Activated CD4-positive, alpha-beta memory T cell treated with anti-CD3 and anti-CD28 coated beads, Interleukin-2, amount 10 ng/mL, durations not matched to agents 7 days and 5 days (primary cell): ENCODE measurements at regions not wholly inside any gene's neighbourhood (a gene's known extent, or its start where the extent isn't known, plus 50 kb on each side); places are given as distances from the start of the nearest gene placed in this dataset.

ENCODE experiments used
- CTCF ChIA-PET: fragments of 350-600 bp; sonication (Branson Sonifier 250); formaldehyde crosslinking; loops from one replicate; lab custom pipeline; 2021; ENCODE audit warnings: antibody characterized with exemption, inconsistent platforms; lab: Charles Lee
- POLR2A ChIA-PET: fragments of 350-600 bp; sonication (Branson Sonifier 250); formaldehyde crosslinking; loops from one replicate; lab custom pipeline; 2021; ENCODE audit warnings: antibody characterized with exemption; lab: Charles Lee
- DNase-seq: peaks from one replicate; pipeline ENCODE4 v3.0.0-alpha.2; 2020
- H3K27ac Mint-ChIP-seq: one replicate; pipeline ENCODE4 v1.8.0; 2021; ENCODE audit warnings: mild to moderate bottlenecking, mixed read lengths
- H3K27me3 Mint-ChIP-seq: one replicate; pipeline ENCODE4 v1.8.0; 2021; ENCODE audit warnings: mixed read lengths
- H3K36me3 Mint-ChIP-seq: one replicate; pipeline ENCODE4 v1.8.0; 2021; ENCODE audit warnings: low read depth, mixed read lengths
- H3K4me1 Mint-ChIP-seq: one replicate; pipeline ENCODE4 v1.8.0; 2021; ENCODE audit warnings: mixed read lengths
- H3K4me3 Mint-ChIP-seq: one replicate; pipeline ENCODE4 v1.8.0; 2021; ENCODE audit warnings: mild to moderate bottlenecking, mixed read lengths
- H3K9me3 Mint-ChIP-seq: one replicate; pipeline ENCODE4 v1.8.0; 2021; ENCODE audit warnings: mixed read lengths

GRCh38 chr17:72416905-72417304, 296.1 kb downstream of the SOX9 start:
- ChIA-PET POLR2A (no interaction called here), CTCF (no interaction called here)
- H3K27ac Mint-ChIP-seq, result no peak overlapping the region
- no peaks in the 10 kb centered on the region for H3K27me3 Mint-ChIP-seq
- DNase-seq, result no peak
- peaks cover 7% of the 10 kb centered on the region for H3K36me3 Mint-ChIP-seq
- H3K4me1 Mint-ChIP-seq, result peaks cover 15% of the 10 kb centered on the region
- H3K4me3 Mint-ChIP-seq, result no peak overlapping the region
- H3K9me3 Mint-ChIP-seq, result peaks cover 14% of the 10 kb centered on the region

- CTCF ChIA-PET, result no interaction called here
- H3K27me3 Mint-ChIP-seq, result no peaks in the 10 kb centered on the region
- POLR2A ChIA-PET, result no interaction called here
- H3K9me3 Mint-ChIP-seq, result peaks cover 14% of the 10 kb centered on the region
- DNase-seq, result no peak
- no peak overlapping the region for H3K4me3 Mint-ChIP-seq
- no peak overlapping the region for H3K27ac Mint-ChIP-seq
- H3K36me3 Mint-ChIP-seq, result peaks cover 7% of the 10 kb centered on the region
- peaks cover 21% of the 10 kb centered on the region for H3K4me1 Mint-ChIP-seq
These were observed 296.8 kb downstream of the SOX9 start for GRCh38 chr17:72417627-72418026.

DNA sequence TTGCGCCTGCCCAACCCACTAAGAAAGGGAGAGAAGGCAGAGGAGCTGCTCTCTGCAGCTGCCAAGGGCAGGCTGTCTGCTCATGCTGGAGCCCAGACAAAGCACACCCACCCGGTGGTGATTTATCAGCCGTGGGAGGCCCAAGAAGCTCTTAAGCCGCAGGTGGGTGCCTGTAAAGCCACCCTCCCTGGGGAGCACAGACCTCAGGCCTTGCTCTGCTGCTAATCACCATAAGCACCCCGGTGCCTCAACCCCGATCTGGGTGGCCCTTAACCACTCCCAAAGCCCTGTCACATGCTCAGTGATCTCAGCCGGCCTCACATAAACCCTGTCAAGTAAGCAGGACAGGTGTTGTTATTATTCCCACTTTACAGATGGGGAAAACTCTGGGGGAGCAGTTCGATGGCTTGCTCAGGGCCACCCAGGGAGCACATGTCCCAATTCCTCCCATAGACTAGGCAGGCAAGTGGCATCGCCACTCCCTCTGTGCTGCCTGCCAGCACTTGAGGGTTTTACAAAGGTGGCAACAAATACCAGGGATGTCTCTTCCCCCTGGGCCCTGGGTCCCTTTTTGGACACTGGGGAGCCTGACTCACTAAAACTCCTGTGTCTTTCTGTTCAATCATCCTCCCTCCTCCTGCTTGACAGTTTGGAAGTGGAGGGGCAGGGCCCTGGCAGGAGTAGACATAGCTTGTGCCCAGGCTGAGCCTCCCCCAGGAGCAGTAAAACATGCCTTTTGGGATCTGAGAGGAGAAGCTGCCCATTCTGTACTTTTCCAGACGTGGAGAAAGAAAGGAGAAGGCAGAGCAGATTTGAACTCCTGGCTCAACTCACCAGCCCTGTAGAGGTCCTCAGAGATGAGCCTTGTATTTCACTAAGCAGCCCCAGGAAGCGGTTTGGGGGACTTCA, 299.3 kb downstream of the SOX9 start:
- Mint-ChIP-seq H3K4me3 (no peak overlapping the region), H3K36me3 (peaks cover 7% of the 10 kb centered on the region), H3K27ac (no peak overlapping the region), H3K27me3 (no peaks in the 10 kb centered on the region), H3K4me1 (peaks cover 29% of the 10 kb centered on the region), H3K9me3 (peaks cover 14% of the 10 kb centered on the region)
- DNase-seq, result no peak
- CTCF ChIA-PET, result no interaction called here
- POLR2A ChIA-PET, result no interaction called here

DNA sequence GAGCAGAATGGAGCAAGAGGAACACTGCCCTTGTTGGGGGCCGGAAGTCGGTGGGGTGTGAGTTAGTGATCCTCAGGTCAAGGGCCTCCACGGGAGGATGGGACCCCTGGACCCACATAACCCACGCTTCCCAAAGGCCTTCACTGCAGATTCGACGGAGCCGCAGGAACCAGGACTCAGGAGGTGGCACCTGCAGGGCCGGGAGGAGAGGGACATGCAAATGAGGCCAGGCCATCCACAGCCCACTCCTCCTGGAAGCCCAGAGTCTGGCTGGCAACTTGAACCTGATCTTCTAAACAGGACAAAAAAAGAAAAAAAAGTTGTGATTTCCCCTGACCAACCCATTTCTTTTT, 299.9 kb downstream of the SOX9 start:
- H3K27ac Mint-ChIP-seq, result no peak overlapping the region
- DNase-seq, result no peak
- peaks cover 29% of the 10 kb centered on the region for H3K4me1 Mint-ChIP-seq
- peaks cover 7% of the 10 kb centered on the region for H3K36me3 Mint-ChIP-seq
- POLR2A ChIA-PET, result no interaction called here
- no peak overlapping the region for H3K4me3 Mint-ChIP-seq
- CTCF ChIA-PET, result no interaction called here
- no peaks in the 10 kb centered on the region for H3K27me3 Mint-ChIP-seq
- H3K9me3 Mint-ChIP-seq, result peaks cover 14% of the 10 kb centered on the region

DNA sequence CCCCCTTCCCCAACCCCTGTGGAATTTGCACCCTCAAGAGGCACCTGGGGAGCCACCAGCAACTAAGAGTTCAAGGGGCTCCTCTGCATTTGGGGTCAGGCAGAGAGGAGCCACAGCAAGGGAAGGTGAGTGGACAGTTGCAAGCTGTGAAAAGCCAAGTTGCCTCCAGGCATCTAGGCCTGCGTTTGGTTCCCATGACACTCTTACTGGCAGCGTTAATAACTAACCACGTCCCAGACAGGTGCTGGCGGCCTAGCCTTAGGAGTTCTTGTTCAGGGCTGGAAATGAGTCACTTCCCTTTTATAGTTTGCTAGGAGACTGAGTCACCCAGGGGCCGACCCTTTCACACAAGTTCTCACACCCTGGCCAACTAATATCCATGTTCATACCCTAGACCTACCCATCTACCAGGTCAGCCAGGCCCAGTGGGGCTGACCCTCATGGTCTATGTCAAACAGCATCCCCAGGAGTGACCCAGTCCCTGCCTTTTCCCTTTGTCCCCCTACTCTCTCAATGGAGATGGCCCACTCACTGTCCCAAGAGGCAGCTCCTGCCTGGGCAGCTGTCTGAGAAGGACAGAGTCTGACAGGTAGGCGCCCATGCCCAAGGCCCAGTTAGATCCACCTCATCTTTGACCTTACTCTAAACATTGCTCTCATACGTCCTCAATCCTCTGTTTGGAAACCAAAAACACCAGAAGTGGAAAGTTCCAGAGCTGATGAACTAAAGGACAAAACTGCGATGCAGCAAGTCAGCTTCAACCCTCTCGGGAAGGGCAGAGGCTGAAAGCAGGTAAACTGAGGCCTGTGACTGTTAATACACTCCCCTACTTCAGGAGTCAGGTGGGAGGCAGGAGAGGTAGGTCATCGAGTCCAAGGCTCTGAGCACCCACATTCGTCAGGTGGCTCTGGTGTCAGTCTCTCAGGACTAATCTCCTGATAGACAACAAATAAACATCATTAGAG, 300.6 kb downstream of the SOX9 start:
- peaks cover 29% of the 10 kb centered on the region for H3K4me1 Mint-ChIP-seq
- peaks cover 7% of the 10 kb centered on the region for H3K36me3 Mint-ChIP-seq
- peaks cover 14% of the 10 kb centered on the region for H3K9me3 Mint-ChIP-seq
- CTCF ChIA-PET, result no interaction called here
- H3K27me3 Mint-ChIP-seq, result no peaks in the 10 kb centered on the region
- H3K4me3 Mint-ChIP-seq, result no peak overlapping the region
- POLR2A ChIA-PET, result no interaction called here
- no peak overlapping the region for H3K27ac Mint-ChIP-seq
- peak; percentile 55 for DNase-seq

DNA sequence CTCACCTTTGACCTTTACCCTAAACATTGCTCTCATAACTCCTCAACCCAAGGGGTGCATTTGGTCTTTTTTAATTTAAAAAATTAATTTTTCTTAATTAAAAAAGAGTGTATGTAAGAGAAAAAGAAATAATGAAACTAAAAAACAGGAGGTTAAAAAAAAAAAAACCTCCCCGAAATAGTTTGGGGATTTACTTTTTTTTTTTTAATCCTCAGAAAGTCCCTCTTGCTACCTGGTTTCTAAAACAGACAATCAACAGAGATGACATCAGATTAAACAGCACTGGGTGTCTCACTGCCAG, 301.3 kb downstream of the SOX9 start:
- CTCF ChIA-PET, result no interaction called here
- H3K4me3 Mint-ChIP-seq, result no peak overlapping the region
- POLR2A ChIA-PET, result no interaction called here
- no peak overlapping the region for H3K27ac Mint-ChIP-seq
- no peaks in the 10 kb centered on the region for H3K27me3 Mint-ChIP-seq
- DNase-seq, result no peak
- H3K4me1 Mint-ChIP-seq, result peaks cover 29% of the 10 kb centered on the region
- H3K9me3 Mint-ChIP-seq, result peaks cover 10% of the 10 kb centered on the region
- peaks cover 7% of the 10 kb centered on the region for H3K36me3 Mint-ChIP-seq

- no peak overlapping the region for H3K27ac Mint-ChIP-seq
- peaks cover 29% of the 10 kb centered on the region for H3K4me1 Mint-ChIP-seq
- peaks cover 10% of the 10 kb centered on the region for H3K9me3 Mint-ChIP-seq
- DNase-seq, result peak; percentile 34
- CTCF ChIA-PET, result no interaction called here
- no peaks in the 10 kb centered on the region for H3K27me3 Mint-ChIP-seq
- POLR2A ChIA-PET, result no interaction called here
- peaks cover 7% of the 10 kb centered on the region for H3K36me3 Mint-ChIP-seq
- no peak overlapping the region for H3K4me3 Mint-ChIP-seq
These were observed 301.9 kb downstream of the SOX9 start for GRCh38 chr17:72422505-72423285.

DNA sequence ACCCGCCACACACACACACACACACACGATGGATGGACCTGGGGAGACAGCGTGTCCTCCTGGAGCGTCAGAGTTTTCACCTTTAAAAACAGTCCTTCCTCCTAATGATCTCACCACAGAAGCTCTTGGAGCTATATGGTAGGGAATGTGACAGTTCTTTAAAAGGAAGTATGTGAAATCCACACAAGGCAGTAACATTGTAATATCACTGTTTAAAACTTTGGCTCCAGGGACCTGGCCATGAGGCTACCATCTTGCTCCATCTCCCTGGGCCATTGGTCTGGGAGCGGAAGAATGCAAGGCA, 302.4 kb downstream of the SOX9 start:
- ChIA-PET POLR2A (no interaction called here), CTCF (no interaction called here)
- Mint-ChIP-seq H3K36me3 (peaks cover 5% of the 10 kb centered on the region), H3K27ac (no peak overlapping the region), H3K4me1 (peaks cover 29% of the 10 kb centered on the region), H3K27me3 (no peaks in the 10 kb centered on the region), H3K9me3 (peaks cover 7% of the 10 kb centered on the region), H3K4me3 (no peak overlapping the region)
- DNase-seq, result no peak

DNA sequence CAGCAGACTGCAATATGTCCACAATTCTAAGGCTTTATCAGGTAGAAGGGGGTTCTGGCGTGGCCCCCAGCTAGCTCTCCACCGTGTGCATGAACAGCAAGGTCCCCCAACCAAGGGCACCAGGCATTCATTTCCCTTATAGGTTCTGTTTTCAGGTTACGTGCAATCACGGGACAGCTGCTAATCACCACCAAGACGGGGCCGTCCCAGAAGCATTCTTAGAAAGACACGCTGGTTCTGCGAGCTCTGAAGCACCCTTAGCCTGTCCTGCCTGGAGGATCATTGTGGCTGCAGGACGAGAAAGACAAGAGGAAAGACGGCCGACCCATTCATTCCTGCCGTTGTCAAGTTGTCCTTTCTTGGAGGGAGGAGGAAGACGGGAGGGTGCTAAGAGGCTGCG, 302.9 kb downstream of the SOX9 start:
- peaks cover 3% of the 10 kb centered on the region for H3K36me3 Mint-ChIP-seq
- CTCF ChIA-PET, result no interaction called here
- peaks cover 4% of the 10 kb centered on the region for H3K9me3 Mint-ChIP-seq
- DNase-seq, result no peak
- no peaks in the 10 kb centered on the region for H3K27me3 Mint-ChIP-seq
- no peak overlapping the region for H3K27ac Mint-ChIP-seq
- H3K4me3 Mint-ChIP-seq, result no peak overlapping the region
- H3K4me1 Mint-ChIP-seq, result peaks cover 29% of the 10 kb centered on the region
- POLR2A ChIA-PET, result no interaction called here

DNA sequence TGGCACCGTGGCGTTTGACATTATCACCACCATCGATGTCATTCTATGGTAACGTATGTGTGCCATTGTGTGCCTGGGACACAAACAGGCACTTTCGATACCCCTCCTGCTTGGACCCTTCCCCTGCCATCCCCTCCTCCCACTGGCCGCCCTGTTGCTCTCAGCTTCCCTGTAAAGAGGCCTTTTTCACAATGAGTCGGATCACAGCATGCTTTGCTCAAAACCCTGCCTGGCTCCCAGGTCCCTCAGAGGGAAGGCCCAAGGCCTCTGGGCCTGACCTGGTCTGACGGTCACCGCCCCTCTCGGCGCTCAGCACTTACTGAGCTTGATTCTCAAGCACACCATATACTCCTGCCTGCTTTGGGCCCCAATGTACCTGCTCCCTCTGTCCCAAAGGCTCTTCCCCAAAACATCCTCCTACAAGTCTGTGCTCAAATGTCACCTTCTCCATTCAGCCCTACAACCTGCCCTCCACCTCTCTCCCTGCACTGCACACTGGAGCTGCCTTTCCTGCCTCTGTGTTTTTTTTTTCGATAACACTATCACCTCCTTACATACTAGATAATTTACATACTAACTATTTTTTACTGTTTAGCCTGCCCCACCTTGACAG, 303.8 kb downstream of the SOX9 start:
- H3K27me3 Mint-ChIP-seq, result no peaks in the 10 kb centered on the region
- H3K4me1 Mint-ChIP-seq, result peaks cover 29% of the 10 kb centered on the region
- H3K4me3 Mint-ChIP-seq, result no peak overlapping the region
- CTCF ChIA-PET, result no interaction called here
- no peaks in the 10 kb centered on the region for H3K9me3 Mint-ChIP-seq
- DNase-seq, result no peak
- no peak overlapping the region for H3K27ac Mint-ChIP-seq
- POLR2A ChIA-PET, result no interaction called here
- no peaks in the 10 kb centered on the region for H3K36me3 Mint-ChIP-seq

GRCh38 chr17:72425133-72425793, 304.4 kb downstream of the SOX9 start:
- ChIA-PET POLR2A (no interaction called here), CTCF (no interaction called here)
- no peaks in the 10 kb centered on the region for H3K9me3 Mint-ChIP-seq
- peaks cover 29% of the 10 kb centered on the region for H3K4me1 Mint-ChIP-seq
- no peak for DNase-seq
- H3K27me3 Mint-ChIP-seq, result no peaks in the 10 kb centered on the region
- no peak overlapping the region for H3K27ac Mint-ChIP-seq
- no peak overlapping the region for H3K4me3 Mint-ChIP-seq
- H3K36me3 Mint-ChIP-seq, result no peaks in the 10 kb centered on the region

DNA sequence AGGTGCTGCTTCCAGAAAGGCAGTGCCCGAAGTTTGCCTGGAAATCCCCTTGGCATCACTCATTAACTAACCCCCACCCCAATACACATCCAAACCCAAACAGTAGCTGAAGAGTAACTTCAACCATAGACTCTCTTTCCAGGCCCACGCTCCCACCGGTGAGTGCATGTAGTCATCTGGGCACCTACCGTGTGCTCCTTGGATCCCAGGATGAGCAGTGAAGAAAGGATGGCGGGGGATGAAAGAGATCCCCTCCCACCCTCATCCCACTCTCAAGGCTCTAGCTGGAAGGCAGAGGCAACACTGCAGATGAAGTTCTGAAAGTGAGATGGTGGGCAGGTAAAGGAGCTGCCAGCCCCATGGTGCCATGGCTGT, 305.0 kb downstream of the SOX9 start:
- no peak overlapping the region for H3K27ac Mint-ChIP-seq
- H3K4me1 Mint-ChIP-seq, result peaks cover 24% of the 10 kb centered on the region
- DNase-seq, result no peak
- ChIA-PET CTCF (no interaction called here), POLR2A (no interaction called here)
- no peak overlapping the region for H3K4me3 Mint-ChIP-seq
- H3K27me3 Mint-ChIP-seq, result no peaks in the 10 kb centered on the region
- H3K9me3 Mint-ChIP-seq, result no peaks in the 10 kb centered on the region
- H3K36me3 Mint-ChIP-seq, result no peaks in the 10 kb centered on the region
